Kidney (tissue), 13 donors: ENCODE measurements at regions not wholly inside any gene's neighbourhood (a gene's known extent, or its start where the extent isn't known, plus 50 kb on each side); places are given as distances from the start of the nearest gene placed in this dataset.
"Not testable (repeated sequence)": the region's sequence is repeated elsewhere in the genome, so short reads cannot be mapped to it uniquely, and the experiment has no call there.

ENCODE experiments used
- DNase-seq, 5 donors: peaks; one replicate each; pipeline ENCODE4 v3.0.0-alpha.2; 2013 to 2020
- FAIRE-seq: peaks from 2 replicates; lab custom pipeline; 2012; peaks lifted over from hg19 to GRCh38; lab: Jason Lieb, UNC
- H3K27ac ChIP-seq, 2 donors: one replicate each; pipeline ENCODE4 v1.7.0; 2013; ENCODE audit warnings: low read depth in 2 of 2, low read length in 2 of 2, inconsistent platforms in 1 of 2
- H3K27me3 ChIP-seq: one replicate; pipeline ENCODE4 v1.7.1; 2013; ENCODE audit warnings: low read length, inconsistent platforms; ENCODE audit not compliant: control insufficient read depth, insufficient read depth
- H3K36me3 ChIP-seq, 3 donors: one replicate each; pipeline versions ENCODE4 v1.7.0 to v1.7.1; 2013; ENCODE audit warnings: low read length in 3 of 3, control low read depth in 1 of 3, inconsistent platforms in 1 of 3; ENCODE audit not compliant: insufficient read depth in 3 of 3, control insufficient read depth in 2 of 3
- H3K4me1 ChIP-seq, 3 donors: one replicate each; pipeline versions ENCODE4 v1.7.0 to v1.7.1; 2013; ENCODE audit warnings: low read length in 3 of 3, inconsistent platforms in 1 of 3, low read depth in 1 of 3; ENCODE audit not compliant: control insufficient read depth in 2 of 3, insufficient read depth in 2 of 3
- H3K4me3 ChIP-seq, 3 donors: one replicate each; pipeline versions ENCODE4 v1.7.0 to v1.8.1; 2013; ENCODE audit warnings: low read length in 3 of 3, control low read depth in 1 of 3, inconsistent platforms in 1 of 3
- H3K9ac ChIP-seq, 3 donors: one replicate each; pipeline versions ENCODE4 v1.7.0 to v1.7.1; 2013; ENCODE audit warnings: low read length in 3 of 3, control low read depth in 1 of 3, inconsistent platforms in 1 of 3
- H3K9me3 ChIP-seq, 3 donors: one replicate each; pipeline versions ENCODE4 v1.7.0 to v1.7.1; 2013; ENCODE audit warnings: low read length in 3 of 3, control low read depth in 1 of 3, inconsistent platforms in 1 of 3; ENCODE audit not compliant: control insufficient read depth in 2 of 3, insufficient read depth in 1 of 3
- CTCF ChIP-seq: IDR thresholded peaks from 3 replicates; pipeline ENCODE4 v1.5.1; 2012; ENCODE audit warnings: mild to moderate bottlenecking, moderate library complexity, borderline replicate concordance; ENCODE audit not compliant: insufficient read depth; ENCODE audit errors: extremely low read depth
- intact Hi-C: fragments of 100-400 bp; cut with DNase I; formaldehyde crosslinking; loops from one replicate; pipeline ENCODE4 v1.11.1; 2022
- donor health status: control.
- donor health status: control.
- donor health status: control.
- donor health status: control.
- donor health status: control.
- donor health status: DM: yes; HTN: yes; CAD: no.
- donor health status: Normal renal cell carcinoma (clear cell type).

GRCh38 chr9:107770716-107771115, 281.1 kb upstream of the KLF4 start:
- FAIRE-seq, result no peak
- Histone ChIP-seq H3K4me1 (peaks cover 0 to 2% (median 0%) of the 10 kb centered on the region in 3 donors), H3K27me3 (no peaks in the 10 kb centered on the region), H3K4me3 (no peak overlapping the region), H3K9ac (no peak overlapping the region), H3K9me3 (no peaks in the 10 kb centered on the region), H3K27ac (no peak overlapping the region), H3K36me3 (no peaks in the 10 kb centered on the region)
- TF ChIP-seq CTCF, result no peak
- intact Hi-C loops, result no loop called here
- no peak for DNase-seq

GRCh38 chr9:107768224-107768623, 278.7 kb upstream of the KLF4 start:
- DNase-seq (no peak), FAIRE-seq (no peak)
- Histone ChIP-seq H3K4me3 (no peak overlapping the region), H3K9ac (no peak overlapping the region), H3K4me1 (peaks cover 0 to 2% (median 0%) of the 10 kb centered on the region in 3 donors), H3K9me3 (no peaks in the 10 kb centered on the region), H3K27ac (no peak overlapping the region), H3K36me3 (no peaks in the 10 kb centered on the region), H3K27me3 (no peaks in the 10 kb centered on the region)
- no peak for TF ChIP-seq CTCF
- intact Hi-C loops, result no loop called here

GRCh38 chr9:107767711-107768110, 278.1 kb upstream of the KLF4 start:
- Histone ChIP-seq H3K9me3 (no peaks in the 10 kb centered on the region), H3K36me3 (no peaks in the 10 kb centered on the region), H3K4me1 (peaks cover 0 to 2% (median 0%) of the 10 kb centered on the region in 3 donors), H3K9ac (no peak overlapping the region), H3K27ac (no peak overlapping the region), H3K4me3 (no peak overlapping the region), H3K27me3 (no peaks in the 10 kb centered on the region)
- DNase-seq (no peak), FAIRE-seq (no peak)
- intact Hi-C loops, result no loop called here
- TF ChIP-seq CTCF, result no peak

GRCh38 chr9:107763469-107763868, 273.9 kb upstream of the KLF4 start:
- H3K27me3 ChIP-seq, H3K9me3 ChIP-seq, DNase-seq, FAIRE-seq, H3K4me1 ChIP-seq, H3K9ac ChIP-seq, H3K36me3 ChIP-seq, intact Hi-C loops, H3K4me3 ChIP-seq, H3K27ac ChIP-seq: not testable (repeated sequence)
